ENCODE measurements at regions not wholly inside any gene's neighbourhood (a gene's known extent, or its start where the extent isn't known, plus 50 kb on each side); places are given as distances from the start of the nearest gene placed in this dataset.
A peak's percentile ranks its signal among the peaks of the same experiment; 100 is the strongest.
"Not testable (repeated sequence)": the region's sequence is repeated elsewhere in the genome, so short reads cannot be mapped to it uniquely, and the experiment has no call there.

GRCh38 chr14:106378191-106378590 is 851.8 kb downstream of the TMEM121 start:
- H3K27ac Mint-ChIP-seq, result no peak overlapping the region
- H3K9me3 Mint-ChIP-seq, result no peaks in the 10 kb centered on the region
- POLR2A ChIA-PET, result no interaction called here
- peaks cover 12% of the 10 kb centered on the region for H3K27me3 Mint-ChIP-seq
- H3K36me3 Mint-ChIP-seq (ENCODE audit: low read depth), result no peaks in the 10 kb centered on the region
- no peak overlapping the region for H3K4me3 Mint-ChIP-seq
- CTCF ChIA-PET, result interaction anchor here (0.6 to 1.6 kb wide), 10 partner anchors 10 to 240 kb away, joined by 3 to 12 read pairs (median 4); no protein-coding TSS in a partner anchor
- H3K4me1 Mint-ChIP-seq, result peaks cover 20% of the 10 kb centered on the region
- peak; percentile 55 for DNase-seq

GRCh38 chr14:106380740-106381139 is 854.4 kb downstream of the TMEM121 start:
- H3K4me3 Mint-ChIP-seq, result no peak overlapping the region
- DNase-seq, result no peak
- no peak overlapping the region for H3K27ac Mint-ChIP-seq
- no peaks in the 10 kb centered on the region for H3K36me3 Mint-ChIP-seq (ENCODE audit: low read depth)
- no peaks in the 10 kb centered on the region for H3K4me1 Mint-ChIP-seq
- no peaks in the 10 kb centered on the region for H3K9me3 Mint-ChIP-seq
- H3K27me3 Mint-ChIP-seq, result peaks cover 14% of the 10 kb centered on the region
- POLR2A ChIA-PET, result no interaction called here
- CTCF ChIA-PET, result interaction anchor here (1.2 kb wide), 1 partner anchor 36 kb away, joined by 5 read pairs; no protein-coding TSS in a partner anchor

- H3K4me3 Mint-ChIP-seq; H3K9me3 Mint-ChIP-seq; H3K27ac Mint-ChIP-seq; H3K36me3 Mint-ChIP-seq (ENCODE audit: low read depth); H3K4me1 Mint-ChIP-seq; POLR2A ChIA-PET; DNase-seq: not testable (repeated sequence)
- CTCF ChIA-PET, result interaction anchor here (1.2 kb wide), 1 partner anchor 11 kb away, joined by 4 read pairs; no protein-coding TSS in a partner anchor
- peaks cover 27% of the 10 kb centered on the region for H3K27me3 Mint-ChIP-seq
Measured at GRCh38 chr14:106389186-106389585, 862.8 kb downstream of the TMEM121 start.

GRCh38 chr14:106390401-106390800 is 864.0 kb downstream of the TMEM121 start:
- Mint-ChIP-seq H3K4me3 (no peak overlapping the region), H3K27ac (no peak overlapping the region), H3K27me3 (peaks cover 28% of the 10 kb centered on the region), H3K4me1 (peaks cover 12% of the 10 kb centered on the region), H3K9me3 (no peaks in the 10 kb centered on the region), H3K36me3 (ENCODE audit: low read depth) (no peaks in the 10 kb centered on the region)
- CTCF ChIA-PET, result interaction anchor here (1.2 kb wide), 1 partner anchor 12 kb away, joined by 4 read pairs; no protein-coding TSS in a partner anchor
- no peak for DNase-seq
- POLR2A ChIA-PET, result interaction anchor here (0.6 kb wide), 1 partner anchor 178 kb away, joined by 3 read pairs; no protein-coding TSS in a partner anchor

GRCh38 chr14:106390947-106391346 is 864.6 kb downstream of the TMEM121 start:
- peaks cover 17% of the 10 kb centered on the region for H3K4me1 Mint-ChIP-seq
- H3K9me3 Mint-ChIP-seq, result no peaks in the 10 kb centered on the region
- no peak for DNase-seq
- ChIA-PET POLR2A (no interaction called here), CTCF (no interaction called here)
- H3K36me3 Mint-ChIP-seq (ENCODE audit: low read depth), result no peaks in the 10 kb centered on the region
- H3K4me3 Mint-ChIP-seq, result no peak overlapping the region
- H3K27me3 Mint-ChIP-seq, result peaks cover 24% of the 10 kb centered on the region
- no peak overlapping the region for H3K27ac Mint-ChIP-seq

- Mint-ChIP-seq H3K27ac (no peak overlapping the region), H3K9me3 (no peaks in the 10 kb centered on the region), H3K4me3 (no peak overlapping the region), H3K4me1 (peaks cover 35% of the 10 kb centered on the region), H3K27me3 (peaks cover 24% of the 10 kb centered on the region), H3K36me3 (ENCODE audit: low read depth) (no peaks in the 10 kb centered on the region)
- ChIA-PET POLR2A (no interaction called here), CTCF (interaction anchor here (1.6 to 2.3 kb wide), 3 partner anchors 16 to 27 kb away, joined by 4 to 9 read pairs (median 8); no protein-coding TSS in a partner anchor)
- DNase-seq, result no peak
Measured at GRCh38 chr14:106393742-106394141, 867.4 kb downstream of the TMEM121 start.

GRCh38 chr14:106395456-106396050 is 869.2 kb downstream of the TMEM121 start:
- H3K36me3 Mint-ChIP-seq (ENCODE audit: low read depth), result no peaks in the 10 kb centered on the region
- H3K4me3 Mint-ChIP-seq, result no peak overlapping the region
- peaks cover 38% of the 10 kb centered on the region for H3K4me1 Mint-ChIP-seq
- peaks cover 19% of the 10 kb centered on the region for H3K27me3 Mint-ChIP-seq
- H3K9me3 Mint-ChIP-seq, result no peaks in the 10 kb centered on the region
- ChIA-PET POLR2A (no interaction called here), CTCF (interaction anchor here (0.9 to 2.3 kb wide), 5 partner anchors 18 to 268 kb away, joined by 4 to 25 read pairs (median 8); no protein-coding TSS in a partner anchor)
- peak overlapping the region; percentile 78 for H3K27ac Mint-ChIP-seq
- no peak for DNase-seq

- no peak overlapping the region for H3K27ac Mint-ChIP-seq
- POLR2A ChIA-PET, result no interaction called here
- CTCF ChIA-PET, result interaction anchor here (1.1 to 3.0 kb wide), 4 partner anchors 19 to 24 kb away, joined by 3 to 47 read pairs (median 4); no protein-coding TSS in a partner anchor
Measured at GRCh38 chr14:106396999-106397398, 870.6 kb downstream of the TMEM121 start.

GRCh38 chr14:106398931-106399331 is 872.5 kb downstream of the TMEM121 start:
- H3K9me3 Mint-ChIP-seq; H3K27me3 Mint-ChIP-seq; H3K36me3 Mint-ChIP-seq (ENCODE audit: low read depth): not testable (repeated sequence)
- CTCF ChIA-PET, result interaction anchor here (1.1 to 3.0 kb wide), 3 partner anchors 19 to 22 kb away, joined by 3 to 47 read pairs (median 4); no protein-coding TSS in a partner anchor
- Mint-ChIP-seq H3K4me1 (peaks cover 35% of the 10 kb centered on the region), H3K27ac (peak overlapping the region; percentile 62), H3K4me3 (peak overlapping the region; percentile 70)
- POLR2A ChIA-PET, result interaction anchor here (1.1 kb wide), 1 partner anchor 17 kb away, joined by 3 read pairs; no protein-coding TSS in a partner anchor
- DNase-seq, result peak; percentile 67

More at GRCh38 chr14:106396999-106397398, 870.6 kb downstream of the TMEM121 start:
- no peak for DNase-seq
- H3K27me3 Mint-ChIP-seq, result peaks cover 10% of the 10 kb centered on the region
- H3K4me3 Mint-ChIP-seq, result peak overlapping the region; percentile 50
- no peaks in the 10 kb centered on the region for H3K9me3 Mint-ChIP-seq
- no peaks in the 10 kb centered on the region for H3K36me3 Mint-ChIP-seq (ENCODE audit: low read depth)
- peaks cover 38% of the 10 kb centered on the region for H3K4me1 Mint-ChIP-seq

- H3K9me3 Mint-ChIP-seq; H3K27ac Mint-ChIP-seq; H3K36me3 Mint-ChIP-seq (ENCODE audit: low read depth); DNase-seq; CTCF ChIA-PET; POLR2A ChIA-PET; H3K4me3 Mint-ChIP-seq: not testable (repeated sequence)
- Mint-ChIP-seq H3K4me1 (peaks cover 17% of the 10 kb centered on the region), H3K27me3 (peaks cover 19% of the 10 kb centered on the region)
Measured at GRCh38 chr14:106401316-106401715, 874.9 kb downstream of the TMEM121 start.

GRCh38 chr14:106410229-106410628 is 883.8 kb downstream of the TMEM121 start:
- H3K36me3 Mint-ChIP-seq (ENCODE audit: low read depth); H3K9me3 Mint-ChIP-seq; H3K4me3 Mint-ChIP-seq; POLR2A ChIA-PET; H3K27ac Mint-ChIP-seq; H3K4me1 Mint-ChIP-seq: not testable (repeated sequence)
- peak; percentile 60 for DNase-seq
- CTCF ChIA-PET, result interaction anchor here (1.0 to 3.9 kb wide), 5 partner anchors 11 to 253 kb away, joined by 3 to 34 read pairs (median 4); no protein-coding TSS in a partner anchor
- H3K27me3 Mint-ChIP-seq, result peaks cover 10% of the 10 kb centered on the region

GRCh38 chr14:106414464-106414863 is 888.1 kb downstream of the TMEM121 start:
- no peaks in the 10 kb centered on the region for H3K9me3 Mint-ChIP-seq
- no peak overlapping the region for H3K27ac Mint-ChIP-seq
- no peak overlapping the region for H3K4me3 Mint-ChIP-seq
- DNase-seq, result no peak
- POLR2A ChIA-PET, result no interaction called here
- peaks cover 6% of the 10 kb centered on the region for H3K4me1 Mint-ChIP-seq
- H3K27me3 Mint-ChIP-seq, result peaks cover 15% of the 10 kb centered on the region
- CTCF ChIA-PET, result interaction anchor here (0.8 to 7.1 kb wide), 4 partner anchors 41 to 246 kb away, joined by 3 to 56 read pairs (median 3); no protein-coding TSS in a partner anchor
- H3K36me3 Mint-ChIP-seq (ENCODE audit: low read depth), result no peaks in the 10 kb centered on the region

- H3K36me3 Mint-ChIP-seq (ENCODE audit: low read depth), result no peaks in the 10 kb centered on the region
- ChIA-PET POLR2A (interaction anchor here (0.6 kb wide), 1 partner anchor 43 kb away, joined by 3 read pairs; no protein-coding TSS in a partner anchor), CTCF (interaction anchor here (0.6 to 7.1 kb wide), 72 partner anchors 8 to 413 kb away, joined by 3 to 56 read pairs (median 5); no protein-coding TSS in a partner anchor)
- DNase-seq, result peak; percentile 93
- no peak overlapping the region for H3K27ac Mint-ChIP-seq
- H3K9me3 Mint-ChIP-seq, result no peaks in the 10 kb centered on the region
- H3K4me3 Mint-ChIP-seq, result no peak overlapping the region
- peaks cover 20% of the 10 kb centered on the region for H3K27me3 Mint-ChIP-seq
- peaks cover 1% of the 10 kb centered on the region for H3K4me1 Mint-ChIP-seq
Measured at GRCh38 chr14:106417224-106418049, 891.1 kb downstream of the TMEM121 start.
